ENCODE measurements at regions not wholly inside any gene's neighbourhood (a gene's known extent, or its start where the extent isn't known, plus 50 kb on each side); places are given as distances from the start of the nearest gene placed in this dataset.

DNA sequence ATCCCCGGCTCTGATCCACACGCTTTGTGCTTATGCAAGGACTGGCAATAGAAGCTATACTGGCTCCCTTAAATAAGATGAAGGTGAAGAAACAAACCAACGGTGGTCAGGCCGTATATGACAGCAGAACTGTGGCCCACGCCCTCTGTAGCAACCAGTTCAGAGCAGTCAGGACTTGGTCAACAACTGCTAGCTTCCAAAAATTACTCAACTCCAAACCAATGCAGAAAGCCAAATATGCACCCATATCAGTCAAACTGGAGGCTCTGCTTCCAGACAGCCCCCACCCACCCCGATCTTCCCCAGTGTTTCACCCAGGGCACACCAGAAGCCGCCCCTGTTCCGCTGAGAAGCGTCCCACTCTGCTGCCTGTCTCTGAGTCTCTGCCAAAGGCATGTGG, 222.3 kb upstream of the MGMT start:
- Histone ChIP-seq H3K27me3 (ENCODE audit: control insufficient read depth, insufficient read depth, low read length) (no peaks in the 10 kb centered on the region), H3K9ac (ENCODE audit: low read depth, low read length) (no peak overlapping the region), H3K9me3 (replicated peaks; ENCODE audit: low read length) (peaks cover 7% of the 10 kb centered on the region), H3K4me2 (ENCODE audit: low read length) (no peak overlapping the region), H3K36me3 (ENCODE audit: insufficient read depth, low read length) (no peaks in the 10 kb centered on the region), H3K4me3 (ENCODE audit: low read length) (no peak overlapping the region), H3K4me1 (ENCODE audit: control insufficient read depth, insufficient read depth, low read length) (no peaks in the 10 kb centered on the region)

DNA sequence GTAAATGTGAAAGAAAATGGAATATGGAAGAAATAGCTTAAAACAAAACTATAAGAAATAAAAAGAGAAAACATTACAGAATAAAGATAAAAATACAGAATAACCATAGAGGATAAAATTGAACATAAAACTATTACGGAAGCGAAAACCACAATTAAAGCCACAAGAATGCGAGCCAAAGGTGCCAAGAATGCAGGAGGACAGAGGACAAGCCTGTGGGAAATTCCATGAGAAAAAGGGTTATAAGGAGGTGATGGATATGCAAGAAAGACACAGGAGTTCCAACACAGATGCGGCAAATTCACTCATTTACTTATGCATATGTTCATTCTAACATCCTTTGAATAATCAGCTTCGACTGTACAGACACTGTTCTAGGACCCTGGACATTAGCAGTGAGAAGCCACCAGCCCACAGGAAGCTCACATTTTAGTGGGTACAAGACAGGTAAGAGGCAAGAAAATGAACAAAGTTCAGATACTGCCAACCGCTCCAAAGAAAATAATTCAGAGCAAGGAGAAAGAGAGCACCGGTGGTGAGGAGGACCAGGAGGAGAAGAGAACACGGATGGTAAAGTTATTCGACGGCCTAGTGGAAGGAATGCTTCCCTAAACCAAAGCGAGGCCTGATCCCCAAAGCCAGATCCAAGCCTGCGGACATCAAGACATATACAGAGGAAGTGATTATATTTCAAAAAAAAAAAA, 213.7 kb upstream of the MGMT start:
- no peak overlapping the region for H3K4me3 ChIP-seq (ENCODE audit: low read length)
- no peaks in the 10 kb centered on the region for H3K4me1 ChIP-seq (ENCODE audit: control insufficient read depth, insufficient read depth, low read length)
- no peaks in the 10 kb centered on the region for H3K36me3 ChIP-seq (ENCODE audit: insufficient read depth, low read length)
- no peak overlapping the region for H3K4me2 ChIP-seq (ENCODE audit: low read length)
- H3K27me3 ChIP-seq (ENCODE audit: control insufficient read depth, insufficient read depth, low read length) = no peaks in the 10 kb centered on the region
- no peak overlapping the region for H3K9ac ChIP-seq (ENCODE audit: low read depth, low read length)
- H3K9me3 ChIP-seq (replicated peaks; ENCODE audit: low read length) = no peaks in the 10 kb centered on the region

DNA sequence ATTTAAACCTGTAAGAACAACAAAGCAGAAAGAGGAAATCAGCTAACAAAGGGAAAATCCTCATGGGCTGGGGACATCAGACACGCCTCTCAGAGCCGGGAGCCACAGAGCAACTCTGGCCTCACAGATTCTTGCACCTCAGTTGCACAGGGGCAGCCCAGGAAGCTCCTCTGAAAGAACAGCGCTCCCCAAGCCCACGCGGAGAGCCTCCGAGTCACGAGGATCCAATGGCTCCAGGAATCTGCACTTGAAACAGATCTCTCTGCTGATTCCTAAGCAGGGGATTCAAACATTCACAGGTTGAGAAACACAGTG, 213.2 kb upstream of the MGMT start:
- H3K9me3 ChIP-seq (replicated peaks; ENCODE audit: low read length) = no peaks in the 10 kb centered on the region
- no peak overlapping the region for H3K9ac ChIP-seq (ENCODE audit: low read depth, low read length)
- no peaks in the 10 kb centered on the region for H3K27me3 ChIP-seq (ENCODE audit: control insufficient read depth, insufficient read depth, low read length)
- no peak overlapping the region for H3K4me3 ChIP-seq (ENCODE audit: low read length)
- H3K36me3 ChIP-seq (ENCODE audit: insufficient read depth, low read length) = no peaks in the 10 kb centered on the region
- no peaks in the 10 kb centered on the region for H3K4me1 ChIP-seq (ENCODE audit: control insufficient read depth, insufficient read depth, low read length)
- no peak overlapping the region for H3K4me2 ChIP-seq (ENCODE audit: low read length)

DNA sequence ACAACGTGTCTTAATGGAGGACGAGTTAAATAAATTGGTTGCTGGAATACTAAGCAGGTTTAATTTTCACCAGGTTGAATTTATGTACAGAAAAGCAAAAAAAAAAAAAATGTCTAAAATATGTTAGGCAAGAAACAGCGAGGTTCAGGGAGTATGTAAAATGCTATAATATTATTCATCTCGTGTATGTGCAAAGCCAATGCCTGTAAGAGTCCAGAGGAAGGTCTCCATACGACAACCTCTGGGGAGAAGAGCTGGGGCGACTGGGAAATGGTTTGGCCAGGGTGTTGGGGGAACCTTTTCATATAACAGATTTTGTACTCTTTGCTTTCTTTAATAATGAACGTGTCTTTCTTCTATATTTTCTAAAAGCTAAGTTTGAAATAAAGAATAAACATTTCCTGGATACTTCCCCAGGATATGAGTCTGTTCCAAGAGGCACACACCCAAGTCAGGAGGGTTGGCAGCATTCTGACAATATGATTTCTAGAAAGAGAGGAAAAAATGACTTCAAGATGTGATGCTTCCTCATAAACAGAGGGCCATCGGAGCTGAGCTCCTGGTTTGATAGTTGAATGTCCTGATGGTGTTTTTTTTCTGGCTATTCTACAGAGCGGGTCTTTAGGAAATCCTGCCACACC, 208.6 kb upstream of the MGMT start:
- Histone ChIP-seq H3K9me3 (replicated peaks; ENCODE audit: low read length) (peaks cover 3% of the 10 kb centered on the region), H3K4me2 (ENCODE audit: low read length) (no peak overlapping the region), H3K27me3 (ENCODE audit: control insufficient read depth, insufficient read depth, low read length) (no peaks in the 10 kb centered on the region), H3K9ac (ENCODE audit: low read depth, low read length) (no peak overlapping the region), H3K4me3 (ENCODE audit: low read length) (no peak overlapping the region), H3K36me3 (ENCODE audit: insufficient read depth, low read length) (no peaks in the 10 kb centered on the region), H3K4me1 (ENCODE audit: control insufficient read depth, insufficient read depth, low read length) (no peaks in the 10 kb centered on the region)

DNA sequence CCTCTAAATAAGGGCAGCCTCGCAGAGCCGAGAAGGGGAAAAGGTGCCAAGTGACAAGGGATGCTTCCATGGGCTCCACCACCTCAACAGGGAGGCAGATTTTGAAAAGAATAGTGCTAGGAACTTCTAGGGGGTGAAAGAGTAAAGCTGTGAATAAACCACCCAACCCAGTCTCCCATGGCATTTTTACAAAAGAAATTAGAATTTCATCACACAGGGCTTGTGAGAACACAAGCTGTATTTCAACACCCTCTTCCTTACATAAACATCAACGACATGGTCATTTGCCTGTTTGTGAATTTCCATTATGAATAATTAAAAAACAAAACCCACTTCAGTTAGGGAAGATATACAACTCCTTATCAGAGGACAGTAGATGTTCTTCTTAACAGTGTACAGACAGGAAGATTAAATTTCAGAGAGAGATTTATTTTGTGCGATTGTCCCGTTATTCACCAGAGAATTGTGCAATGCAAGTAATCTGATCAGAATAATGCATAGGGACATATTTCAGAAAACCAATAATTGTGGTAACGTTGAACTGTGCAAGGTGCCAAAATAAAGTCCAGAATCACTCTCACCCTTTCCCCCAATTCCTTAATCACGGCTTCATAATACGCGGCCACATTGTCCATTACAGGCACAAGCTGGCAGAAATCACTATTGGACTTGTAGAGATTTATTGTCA, 207.8 kb upstream of the MGMT start:
- Histone ChIP-seq H3K9me3 (replicated peaks; ENCODE audit: low read length) (peaks cover 3% of the 10 kb centered on the region), H3K4me1 (ENCODE audit: control insufficient read depth, insufficient read depth, low read length) (no peaks in the 10 kb centered on the region)

DNA sequence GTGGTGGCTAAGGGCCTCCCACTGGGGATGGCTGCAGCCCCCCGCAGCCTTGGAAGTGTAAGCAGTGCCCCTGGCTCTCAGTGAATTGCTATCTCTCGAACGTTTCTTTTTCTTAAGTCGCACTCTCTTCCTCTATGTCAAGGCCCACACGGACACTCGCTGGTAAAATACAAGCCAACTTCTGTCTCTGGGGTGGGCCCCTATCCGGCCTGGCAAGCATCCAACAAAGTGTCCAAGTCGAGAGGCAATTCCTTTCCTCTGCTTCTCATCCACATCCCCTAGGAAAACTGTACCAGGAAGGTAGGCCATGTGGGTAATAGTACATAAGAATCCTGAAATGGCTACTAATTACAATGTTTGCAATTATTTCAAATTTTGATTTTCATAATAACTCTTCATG, 194.9 kb upstream of the MGMT start:
- H3K27me3 ChIP-seq (ENCODE audit: control insufficient read depth, insufficient read depth, low read length) = no peaks in the 10 kb centered on the region
- no peak overlapping the region for H3K4me3 ChIP-seq (ENCODE audit: low read length)
- H3K9me3 ChIP-seq (replicated peaks; ENCODE audit: low read length) = peaks cover 5% of the 10 kb centered on the region
- H3K9ac ChIP-seq (ENCODE audit: low read depth, low read length) = no peak overlapping the region
- no peaks in the 10 kb centered on the region for H3K36me3 ChIP-seq (ENCODE audit: insufficient read depth, low read length)
- no peak overlapping the region for H3K4me2 ChIP-seq (ENCODE audit: low read length)
- H3K4me1 ChIP-seq (ENCODE audit: control insufficient read depth, insufficient read depth, low read length) = no peaks in the 10 kb centered on the region

More for the DNA sequence above, 207.8 kb upstream of the MGMT start:
- no peak overlapping the region for H3K9ac ChIP-seq (ENCODE audit: low read depth, low read length)
- H3K4me2 ChIP-seq (ENCODE audit: low read length) = no peak overlapping the region
- H3K4me3 ChIP-seq (ENCODE audit: low read length) = no peak overlapping the region
- H3K36me3 ChIP-seq (ENCODE audit: insufficient read depth, low read length) = no peaks in the 10 kb centered on the region
- H3K27me3 ChIP-seq (ENCODE audit: control insufficient read depth, insufficient read depth, low read length) = no peaks in the 10 kb centered on the region

DNA sequence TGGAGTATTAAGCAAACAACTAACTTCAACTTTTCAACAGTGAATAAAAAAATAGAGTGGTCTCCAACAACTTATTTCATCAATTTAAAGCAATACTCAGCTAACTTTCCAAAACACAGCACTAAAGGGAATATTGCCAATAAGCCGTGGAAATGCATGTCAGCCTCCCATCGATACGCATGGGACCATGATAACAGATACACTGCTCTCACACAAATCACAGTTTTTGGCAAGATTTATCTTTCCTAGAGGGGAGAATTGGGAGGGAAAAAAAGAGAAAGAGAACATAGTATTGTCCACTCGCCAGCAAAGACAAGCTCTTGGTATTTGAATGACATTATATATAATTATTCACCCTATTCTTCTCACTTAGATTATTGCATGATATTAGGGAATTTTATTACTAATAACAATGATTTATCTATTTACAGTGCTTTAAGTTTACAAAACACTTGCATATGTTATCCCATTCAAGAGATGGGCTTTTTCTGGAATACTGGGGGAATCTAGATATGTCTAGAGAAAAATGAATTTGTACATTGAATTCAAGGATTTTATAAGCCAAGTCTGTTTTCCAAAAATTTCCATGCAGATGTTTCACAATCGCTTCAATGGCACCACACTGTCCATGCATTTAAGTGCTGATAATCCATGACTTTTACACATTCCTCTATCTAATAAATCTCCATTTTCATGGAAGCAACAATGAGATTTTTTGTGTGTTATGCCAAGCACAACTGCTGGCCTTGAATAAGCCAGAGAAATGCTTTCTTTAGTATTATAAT, 194.0 kb upstream of the MGMT start:
- H3K27me3 ChIP-seq (ENCODE audit: control insufficient read depth, insufficient read depth, low read length) = no peaks in the 10 kb centered on the region
- no peak overlapping the region for H3K4me2 ChIP-seq (ENCODE audit: low read length)
- H3K4me3 ChIP-seq (ENCODE audit: low read length) = no peak overlapping the region
- peaks cover 7% of the 10 kb centered on the region for H3K9me3 ChIP-seq (replicated peaks; ENCODE audit: low read length)
- H3K4me1 ChIP-seq (ENCODE audit: control insufficient read depth, insufficient read depth, low read length) = no peaks in the 10 kb centered on the region
- no peaks in the 10 kb centered on the region for H3K36me3 ChIP-seq (ENCODE audit: insufficient read depth, low read length)
- no peak overlapping the region for H3K9ac ChIP-seq (ENCODE audit: low read depth, low read length)

DNA sequence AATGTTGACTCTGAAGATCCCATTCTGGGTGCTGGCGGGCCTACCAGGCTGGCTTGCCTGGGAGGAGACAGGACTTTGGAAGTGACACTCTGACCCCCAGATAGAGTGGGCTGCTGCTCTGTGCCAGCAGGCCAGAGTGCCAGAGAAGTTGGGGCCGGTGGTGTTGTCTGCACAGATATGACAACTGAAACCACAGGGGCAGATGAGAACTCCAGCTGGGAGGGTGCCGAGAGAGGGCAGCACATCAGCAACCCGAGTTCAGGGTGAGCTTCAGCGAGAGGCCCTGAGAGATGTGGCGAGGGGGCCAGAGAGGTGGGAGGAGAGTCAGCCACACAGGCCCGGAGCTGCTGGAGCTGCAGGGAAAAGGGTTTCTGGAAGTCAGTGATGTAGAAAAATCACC, 193.2 kb upstream of the MGMT start:
- Histone ChIP-seq H3K9me3 (replicated peaks; ENCODE audit: low read length) (peaks cover 7% of the 10 kb centered on the region), H3K4me1 (ENCODE audit: control insufficient read depth, insufficient read depth, low read length) (no peaks in the 10 kb centered on the region), H3K9ac (ENCODE audit: low read depth, low read length) (no peak overlapping the region), H3K27me3 (ENCODE audit: control insufficient read depth, insufficient read depth, low read length) (no peaks in the 10 kb centered on the region), H3K36me3 (ENCODE audit: insufficient read depth, low read length) (no peaks in the 10 kb centered on the region), H3K4me2 (ENCODE audit: low read length) (no peak overlapping the region), H3K4me3 (ENCODE audit: low read length) (no peak overlapping the region)

DNA sequence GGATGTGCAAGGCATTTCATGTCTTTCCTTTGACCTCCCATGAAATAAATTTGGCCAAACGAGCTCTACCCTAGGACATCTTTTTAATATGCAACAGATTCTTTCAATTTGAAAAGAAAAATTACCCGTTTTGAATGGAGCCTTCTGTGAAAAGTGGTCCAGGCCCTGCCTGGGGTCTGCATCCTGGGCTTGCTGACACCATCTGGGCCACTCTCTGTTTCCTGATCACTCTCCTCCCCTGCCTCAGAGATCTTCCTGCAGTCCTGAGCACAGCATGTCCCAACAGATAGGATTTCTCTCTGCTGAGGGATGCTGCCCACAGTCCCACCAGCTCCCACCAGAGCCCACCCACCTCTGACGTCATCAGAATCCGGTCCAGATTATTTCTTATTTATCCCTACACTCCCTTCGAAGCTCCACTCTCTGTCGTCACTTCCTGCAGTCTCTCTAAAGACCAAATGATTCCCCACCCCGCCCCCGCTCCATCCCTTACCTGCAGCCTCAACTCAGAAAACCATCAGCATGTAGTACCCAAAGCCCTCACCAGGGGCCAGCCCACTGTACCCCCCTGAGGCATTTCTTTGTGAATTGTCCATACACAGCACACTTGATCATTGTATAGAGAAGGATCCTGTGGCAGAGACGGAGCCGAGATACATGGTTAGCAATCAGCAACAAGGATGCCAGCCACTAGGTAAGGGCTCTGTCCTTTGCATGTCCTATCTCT, 192.1 kb upstream of the MGMT start:
- no peak overlapping the region for H3K4me3 ChIP-seq (ENCODE audit: low read length)
- no peaks in the 10 kb centered on the region for H3K4me1 ChIP-seq (ENCODE audit: control insufficient read depth, insufficient read depth, low read length)
- H3K4me2 ChIP-seq (ENCODE audit: low read length) = no peak overlapping the region
- no peak overlapping the region for H3K9ac ChIP-seq (ENCODE audit: low read depth, low read length)
- H3K27me3 ChIP-seq (ENCODE audit: control insufficient read depth, insufficient read depth, low read length) = no peaks in the 10 kb centered on the region
- H3K9me3 ChIP-seq (replicated peaks; ENCODE audit: low read length) = peaks cover 7% of the 10 kb centered on the region
- no peaks in the 10 kb centered on the region for H3K36me3 ChIP-seq (ENCODE audit: insufficient read depth, low read length)

DNA sequence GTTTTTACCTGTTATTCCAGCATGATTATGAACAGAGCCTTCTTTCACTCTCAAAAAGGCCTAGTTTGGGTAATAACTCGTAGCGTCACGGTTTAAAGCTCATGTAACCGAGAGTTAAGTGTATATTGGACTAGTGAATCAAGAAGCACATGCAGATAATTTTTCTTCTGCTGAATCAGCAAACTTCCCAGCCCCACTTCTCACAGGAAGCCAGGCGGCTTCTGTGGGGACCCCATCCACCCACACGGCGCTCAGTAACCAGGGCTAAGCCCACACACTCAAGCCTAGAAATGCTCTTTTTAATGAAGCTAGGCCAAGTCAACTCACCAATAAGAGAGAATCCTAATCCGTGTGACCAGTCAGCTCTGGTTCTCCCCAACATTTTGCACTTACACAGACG, 191.2 kb upstream of the MGMT start:
- H3K9me3 ChIP-seq (replicated peaks; ENCODE audit: low read length) = peaks cover 7% of the 10 kb centered on the region
- H3K27me3 ChIP-seq (ENCODE audit: control insufficient read depth, insufficient read depth, low read length) = no peaks in the 10 kb centered on the region
- H3K4me1 ChIP-seq (ENCODE audit: control insufficient read depth, insufficient read depth, low read length) = no peaks in the 10 kb centered on the region
- no peak overlapping the region for H3K9ac ChIP-seq (ENCODE audit: low read depth, low read length)
- H3K4me3 ChIP-seq (ENCODE audit: low read length) = no peak overlapping the region
- H3K4me2 ChIP-seq (ENCODE audit: low read length) = no peak overlapping the region
- H3K36me3 ChIP-seq (ENCODE audit: insufficient read depth, low read length) = no peaks in the 10 kb centered on the region

DNA sequence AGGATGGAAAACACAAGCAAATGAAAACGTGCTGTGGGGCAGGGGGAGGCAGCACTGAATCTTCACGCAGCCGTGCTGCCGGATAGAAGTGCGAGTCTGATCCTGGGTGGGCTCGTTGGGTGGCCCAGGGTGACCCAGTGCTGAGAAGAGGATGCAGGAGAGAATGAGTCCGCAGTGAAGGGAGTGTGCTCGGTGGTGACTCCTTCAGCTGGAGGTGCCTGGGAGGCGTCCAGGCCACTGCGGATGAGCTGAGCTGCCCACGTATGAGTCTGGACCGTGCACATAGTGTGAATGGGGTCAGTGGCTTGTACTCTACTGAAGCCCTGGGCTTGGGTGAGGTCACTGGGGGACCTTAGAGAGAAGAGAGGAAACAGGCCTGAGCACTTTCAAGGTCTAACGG, 190.0 kb upstream of the MGMT start:
- Histone ChIP-seq H3K9me3 (replicated peaks; ENCODE audit: low read length) (peaks cover 9% of the 10 kb centered on the region), H3K9ac (ENCODE audit: low read depth, low read length) (no peak overlapping the region), H3K4me1 (ENCODE audit: control insufficient read depth, insufficient read depth, low read length) (no peaks in the 10 kb centered on the region), H3K4me2 (ENCODE audit: low read length) (no peak overlapping the region), H3K4me3 (ENCODE audit: low read length) (no peak overlapping the region), H3K36me3 (ENCODE audit: insufficient read depth, low read length) (no peaks in the 10 kb centered on the region), H3K27me3 (ENCODE audit: control insufficient read depth, insufficient read depth, low read length) (no peaks in the 10 kb centered on the region)
